Loucy (cell line): ENCODE measurements at regions not wholly inside any gene's neighbourhood (a gene's known extent, or its start where the extent isn't known, plus 50 kb on each side); places are given as distances from the start of the nearest gene placed in this dataset.

Source experiments
- H2AFZ ChIP-seq: fragments of 200-600 bp; sonication (generic); 2 replicates; pipeline ENCODE4 v1.6.0; 2016; ENCODE audit warnings: antibody characterized with exemption, mild to moderate bottlenecking, low read length, moderate library complexity
- H3F3A ChIP-seq: fragments of 200-600 bp; 2 replicates; pipeline ENCODE4 v1.6.0; 2016; ENCODE audit warnings: antibody characterized with exemption, low read depth, mild to moderate bottlenecking
- H3K27me3 ChIP-seq: fragments of 200-600 bp; sonication (generic); 2 replicates; pipeline ENCODE4 v1.6.1; 2014; ENCODE audit warnings: low read length, mild to moderate bottlenecking; ENCODE audit not compliant: insufficient read depth, poor library complexity, severe bottlenecking
- H3K36me3 ChIP-seq: fragments of 200-600 bp; sonication (generic); 2 replicates; pipeline ENCODE4 v1.6.1; 2016; ENCODE audit warnings: low read length; ENCODE audit not compliant: insufficient read depth
- H3K4me1 ChIP-seq: fragments of 200-600 bp; sonication (generic); 2 replicates; pipeline ENCODE4 v1.5.1; 2014; ENCODE audit warnings: low read length, mild to moderate bottlenecking; ENCODE audit not compliant: insufficient read depth, poor library complexity, severe bottlenecking
- H3K4me2 ChIP-seq: fragments of 200-600 bp; sonication (generic); 2 replicates; pipeline ENCODE4 v1.6.0; 2014; ENCODE audit warnings: antibody characterized with exemption, low read length, low read depth, mild to moderate bottlenecking; ENCODE audit not compliant: poor library complexity, severe bottlenecking
- H3K4me3 ChIP-seq: fragments of 200-600 bp; sonication (generic); 2 replicates; pipeline ENCODE4 v1.5.1; 2014; ENCODE audit warnings: low read length, mild to moderate bottlenecking, mixed read lengths; ENCODE audit not compliant: poor library complexity, severe bottlenecking
- H3K79me2 ChIP-seq: fragments of 200-600 bp; sonication (generic); 2 replicates; pipeline ENCODE4 v1.6.1; 2014; ENCODE audit warnings: low read length; ENCODE audit not compliant: insufficient read depth
- H3K9ac ChIP-seq: fragments of 200-600 bp; sonication (generic); 2 replicates; pipeline ENCODE4 v1.6.0; 2014; ENCODE audit warnings: mild to moderate bottlenecking, low read depth, low read length, moderate library complexity; ENCODE audit not compliant: poor library complexity, severe bottlenecking
- H3K9me2 ChIP-seq: fragments of 200-600 bp; sonication (generic); replicated peaks from 2 replicates; pipeline ENCODE4 v1.6.1; 2016; ENCODE audit warnings: low read depth, low read length, mixed read lengths
- H3K9me3 ChIP-seq: fragments of 200-600 bp; sonication (generic); 2 replicates; pipeline ENCODE4 v1.6.1; 2014; ENCODE audit warnings: mild to moderate bottlenecking, antibody characterized with exemption, low read length, low read depth; ENCODE audit not compliant: insufficient read depth
- H4K20me1 ChIP-seq: fragments of 200-600 bp; sonication (generic); 2 replicates; pipeline ENCODE4 v1.6.0; 2014; ENCODE audit warnings: antibody characterized with exemption, low read length, mild to moderate bottlenecking; ENCODE audit not compliant: insufficient read depth, poor library complexity, severe bottlenecking
- EZH2phosphoT487 ChIP-seq: fragments of 200-600 bp; IDR thresholded peaks from 2 replicates; pipeline ENCODE4 v1.6.1; 2018; ENCODE audit warnings: antibody characterized with exemption, mild to moderate bottlenecking, moderate library complexity, borderline replicate concordance
- TF ChIP-seq, protein P1 (sequence below): fragments of 200-600 bp; sonication (generic); conservative IDR thresholded peaks from 2 replicates; pipeline ENCODE4 v1.5.1; 2014; ENCODE audit warnings: mild to moderate bottlenecking, antibody characterized with exemption, low read length

GRCh38 chr10:89852872-89853271 lies 151.5 kb downstream of the KIF20B start:
- no peaks in the 10 kb centered on the region for H4K20me1 ChIP-seq
- H3F3A ChIP-seq, result no peaks in the 10 kb centered on the region
- no peaks in the 10 kb centered on the region for H3K79me2 ChIP-seq
- TF ChIP-seq, protein P1, sequence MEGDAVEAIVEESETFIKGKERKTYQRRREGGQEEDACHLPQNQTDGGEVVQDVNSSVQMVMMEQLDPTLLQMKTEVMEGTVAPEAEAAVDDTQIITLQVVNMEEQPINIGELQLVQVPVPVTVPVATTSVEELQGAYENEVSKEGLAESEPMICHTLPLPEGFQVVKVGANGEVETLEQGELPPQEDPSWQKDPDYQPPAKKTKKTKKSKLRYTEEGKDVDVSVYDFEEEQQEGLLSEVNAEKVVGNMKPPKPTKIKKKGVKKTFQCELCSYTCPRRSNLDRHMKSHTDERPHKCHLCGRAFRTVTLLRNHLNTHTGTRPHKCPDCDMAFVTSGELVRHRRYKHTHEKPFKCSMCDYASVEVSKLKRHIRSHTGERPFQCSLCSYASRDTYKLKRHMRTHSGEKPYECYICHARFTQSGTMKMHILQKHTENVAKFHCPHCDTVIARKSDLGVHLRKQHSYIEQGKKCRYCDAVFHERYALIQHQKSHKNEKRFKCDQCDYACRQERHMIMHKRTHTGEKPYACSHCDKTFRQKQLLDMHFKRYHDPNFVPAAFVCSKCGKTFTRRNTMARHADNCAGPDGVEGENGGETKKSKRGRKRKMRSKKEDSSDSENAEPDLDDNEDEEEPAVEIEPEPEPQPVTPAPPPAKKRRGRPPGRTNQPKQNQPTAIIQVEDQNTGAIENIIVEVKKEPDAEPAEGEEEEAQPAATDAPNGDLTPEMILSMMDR, result no peak
- no peak for TF ChIP-seq EZH2phosphoT487
- H3K36me3 ChIP-seq, result no peaks in the 10 kb centered on the region
- no peak overlapping the region for H3K9ac ChIP-seq
- H3K9me2 ChIP-seq, result no peaks in the 10 kb centered on the region
- no peaks in the 10 kb centered on the region for H3K27me3 ChIP-seq
- no peak overlapping the region for H3K4me3 ChIP-seq
- H3K4me1 ChIP-seq, result no peaks in the 10 kb centered on the region
- no peaks in the 10 kb centered on the region for H3K9me3 ChIP-seq
- H2AFZ ChIP-seq, result no peak overlapping the region
- H3K4me2 ChIP-seq, result no peak overlapping the region

DNA sequence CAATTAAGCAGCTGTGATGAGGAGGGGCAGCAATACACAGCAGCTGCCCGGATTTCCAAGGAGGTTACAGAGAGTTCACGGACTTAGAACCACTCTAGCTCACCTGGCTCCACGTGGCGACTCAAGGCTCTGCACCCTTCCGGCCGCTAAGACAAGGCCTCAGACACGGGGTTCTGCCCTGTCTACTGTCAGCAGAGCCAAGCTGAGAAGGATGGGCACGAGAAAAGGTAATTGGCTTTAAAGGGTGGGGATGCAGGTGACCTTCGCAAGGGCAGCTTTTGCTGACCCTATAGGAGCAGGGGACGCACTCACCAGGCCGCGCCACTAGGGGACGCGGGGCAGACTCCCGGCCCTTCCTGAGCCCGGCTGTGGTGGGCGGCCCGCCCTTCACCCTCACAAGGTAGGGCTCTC lies 152.4 kb downstream of the KIF20B start:
- no peak for TF ChIP-seq EZH2phosphoT487
- TF ChIP-seq, protein P1, result peak; percentile 21; the same call in 1 of the 2 replicates
- Histone ChIP-seq H3K4me3 (no peak overlapping the region), H3K79me2 (no peaks in the 10 kb centered on the region), H3K36me3 (no peaks in the 10 kb centered on the region), H3F3A (no peaks in the 10 kb centered on the region), H3K9me2 (no peaks in the 10 kb centered on the region), H3K9me3 (no peaks in the 10 kb centered on the region), H3K27me3 (no peaks in the 10 kb centered on the region), H3K9ac (no peak overlapping the region), H4K20me1 (no peaks in the 10 kb centered on the region), H2AFZ (no peak overlapping the region), H3K4me2 (no peak overlapping the region), H3K4me1 (no peaks in the 10 kb centered on the region)

DNA sequence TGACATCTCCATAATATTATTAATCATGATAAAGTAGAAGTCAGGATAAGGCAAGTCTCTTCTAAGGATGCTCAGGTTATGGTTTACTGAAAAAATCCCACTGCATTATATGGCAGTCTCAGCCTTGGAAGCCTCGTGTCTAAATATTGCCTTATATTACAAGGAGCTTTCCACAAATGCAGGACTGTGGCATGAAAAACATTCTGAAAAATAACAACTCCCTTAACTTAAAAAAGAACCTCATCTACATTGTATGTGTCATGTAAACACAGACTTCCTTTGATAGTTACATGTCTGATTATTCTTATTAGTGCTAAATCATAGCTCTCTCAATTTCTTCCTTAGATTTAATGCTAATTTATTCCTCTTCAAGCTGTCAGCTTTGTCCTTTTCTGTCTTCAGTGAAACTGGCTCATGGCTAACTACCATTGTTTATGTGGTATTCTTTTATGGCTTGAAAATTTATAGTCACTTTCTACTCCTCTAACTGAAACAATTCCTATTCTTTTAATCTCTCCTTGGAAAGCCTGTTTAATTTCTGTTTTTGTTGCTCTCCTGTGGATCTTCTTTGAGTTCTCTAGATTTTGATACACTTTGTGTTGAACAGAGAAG lies 156.1 kb downstream of the KIF20B start:
- no peaks in the 10 kb centered on the region for H3F3A ChIP-seq
- H3K4me1 ChIP-seq, result no peaks in the 10 kb centered on the region

More for the DNA sequence above, 156.1 kb downstream of the KIF20B start:
- Histone ChIP-seq H3K27me3 (no peaks in the 10 kb centered on the region), H3K36me3 (no peaks in the 10 kb centered on the region), H3K4me2 (no peak overlapping the region), H3K4me3 (no peak overlapping the region), H3K9me3 (no peaks in the 10 kb centered on the region), H3K79me2 (no peaks in the 10 kb centered on the region), H2AFZ (no peak overlapping the region), H3K9ac (no peak overlapping the region), H3K9me2 (no peaks in the 10 kb centered on the region), H4K20me1 (no peaks in the 10 kb centered on the region)
- no peak for TF ChIP-seq EZH2phosphoT487
- TF ChIP-seq, protein P1, result no peak
